GM04504 (cell line): ENCODE measurements at regions not wholly inside any gene's neighbourhood (a gene's known extent, or its start where the extent isn't known, plus 50 kb on each side); places are given as distances from the start of the nearest gene placed in this dataset.

ENCODE experiments used
- DNase-seq: peaks from one replicate; pipeline ENCODE4 v3.0.0-alpha.2; 2012; ENCODE audit warnings: low read depth

GRCh38 chr2:8398040-8398668 lies 283.7 kb upstream of the ID2 start:
- DNase-seq: no peak

GRCh38 chr2:8399731-8400130 lies 282.1 kb upstream of the ID2 start:
- DNase-seq: no peak

GRCh38 chr2:8400196-8400595 lies 281.7 kb upstream of the ID2 start:
- DNase-seq: no peak

GRCh38 chr2:8402222-8402621 lies 279.6 kb upstream of the ID2 start:
- DNase-seq: no peak

GRCh38 chr2:8403876-8404275 lies 278.0 kb upstream of the ID2 start:
- no peak for DNase-seq

GRCh38 chr2:8405334-8405733 lies 276.5 kb upstream of the ID2 start:
- no peak for DNase-seq

- DNase-seq: no peak
These were observed 275.6 kb upstream of the ID2 start for GRCh38 chr2:8406271-8406670.

- no peak for DNase-seq
These were observed 274.5 kb upstream of the ID2 start for GRCh38 chr2:8407332-8407731.

GRCh38 chr2:8408560-8409460 lies 273.0 kb upstream of the ID2 start:
- no peak for DNase-seq

GRCh38 chr2:8409461-8410260 lies 272.2 kb upstream of the ID2 start:
- DNase-seq: no peak

GRCh38 chr2:8412082-8412481 lies 269.8 kb upstream of the ID2 start:
- DNase-seq: no peak

GRCh38 chr2:8412586-8412985 lies 269.3 kb upstream of the ID2 start:
- DNase-seq: peak; percentile 39

GRCh38 chr2:8413589-8414135 lies 268.2 kb upstream of the ID2 start:
- DNase-seq: no peak

GRCh38 chr2:8414946-8415879 lies 266.6 kb upstream of the ID2 start:
- no peak for DNase-seq

- DNase-seq: no peak
These were observed 265.8 kb upstream of the ID2 start for GRCh38 chr2:8416001-8416571.

GRCh38 chr2:8416849-8417832 lies 264.7 kb upstream of the ID2 start:
- no peak for DNase-seq

GRCh38 chr2:8418721-8419120 lies 263.1 kb upstream of the ID2 start:
- DNase-seq: no peak

- DNase-seq: no peak
These were observed 260.0 kb upstream of the ID2 start for GRCh38 chr2:8421658-8422449.

GRCh38 chr2:8422450-8422800 lies 259.4 kb upstream of the ID2 start:
- DNase-seq: no peak
